Cardiac muscle cell (in vitro differentiated cells and primary cell): ENCODE measurements at regions not wholly inside any gene's neighbourhood (a gene's known extent, or its start where the extent isn't known, plus 50 kb on each side); places are given as distances from the start of the nearest gene placed in this dataset.
"Not testable (repeated sequence)": the region's sequence is repeated elsewhere in the genome, so short reads cannot be mapped to it uniquely, and the experiment has no call there.

ENCODE experiments used
- DNase-seq, 2 donors: peaks; one replicate each; pipeline versions ENCODE4 v3.0.0 to v3.0.0-alpha.2; 2010 to 2017; ENCODE audit warnings: low read depth in 1 of 2, low spot score in 1 of 2
- H3K27ac ChIP-seq: fragments of 200-600 bp; sonication (generic); 2 replicates; pipeline ENCODE4 v1.5.1; 2016
- H3K27me3 ChIP-seq: fragments of 200-600 bp; sonication (generic); 2 replicates; pipeline ENCODE4 v1.6.0; 2016; ENCODE audit warnings: control low read depth
- H3K36me3 ChIP-seq: fragments of 200-600 bp; sonication (generic); 2 replicates; pipeline ENCODE4 v1.5.1; 2016; ENCODE audit warnings: control low read depth
- H3K4me1 ChIP-seq: fragments of 200-600 bp; sonication (generic); 2 replicates; pipeline ENCODE4 v1.8.1; 2017; ENCODE audit warnings: low read depth, mild to moderate bottlenecking, mixed run types
- H3K4me3 ChIP-seq: fragments of 200-600 bp; sonication (generic); 2 replicates; pipeline ENCODE4 v1.5.1; 2016; ENCODE audit warnings: mild to moderate bottlenecking
- H3K9me3 ChIP-seq: fragments of 200-600 bp; sonication (generic); 2 replicates; pipeline ENCODE4 v1.5.1; 2017; ENCODE audit warnings: low read depth, mild to moderate bottlenecking, control low read depth
- TF ChIP-seq, protein P1 (sequence below): IDR thresholded peaks from 2 replicates; pipeline ENCODE4 v1.5.1; 2012; ENCODE audit warnings: low read depth, mild to moderate bottlenecking, low read length

- H3K4me3 ChIP-seq, DNase-seq, H3K27me3 ChIP-seq, H3K36me3 ChIP-seq, H3K4me1 ChIP-seq, H3K27ac ChIP-seq, H3K9me3 ChIP-seq: not testable (repeated sequence)
Observed at GRCh38 chr9:78172610-78173009, 63.3 kb upstream of the CEP78 start.

GRCh38 chr9:78171651-78172050 lies 64.2 kb upstream of the CEP78 start:
- H3K9me3 ChIP-seq, result no peaks in the 10 kb centered on the region
- no peak overlapping the region for H3K4me3 ChIP-seq
- H3K4me1 ChIP-seq, result no peaks in the 10 kb centered on the region
- TF ChIP-seq, protein P1, sequence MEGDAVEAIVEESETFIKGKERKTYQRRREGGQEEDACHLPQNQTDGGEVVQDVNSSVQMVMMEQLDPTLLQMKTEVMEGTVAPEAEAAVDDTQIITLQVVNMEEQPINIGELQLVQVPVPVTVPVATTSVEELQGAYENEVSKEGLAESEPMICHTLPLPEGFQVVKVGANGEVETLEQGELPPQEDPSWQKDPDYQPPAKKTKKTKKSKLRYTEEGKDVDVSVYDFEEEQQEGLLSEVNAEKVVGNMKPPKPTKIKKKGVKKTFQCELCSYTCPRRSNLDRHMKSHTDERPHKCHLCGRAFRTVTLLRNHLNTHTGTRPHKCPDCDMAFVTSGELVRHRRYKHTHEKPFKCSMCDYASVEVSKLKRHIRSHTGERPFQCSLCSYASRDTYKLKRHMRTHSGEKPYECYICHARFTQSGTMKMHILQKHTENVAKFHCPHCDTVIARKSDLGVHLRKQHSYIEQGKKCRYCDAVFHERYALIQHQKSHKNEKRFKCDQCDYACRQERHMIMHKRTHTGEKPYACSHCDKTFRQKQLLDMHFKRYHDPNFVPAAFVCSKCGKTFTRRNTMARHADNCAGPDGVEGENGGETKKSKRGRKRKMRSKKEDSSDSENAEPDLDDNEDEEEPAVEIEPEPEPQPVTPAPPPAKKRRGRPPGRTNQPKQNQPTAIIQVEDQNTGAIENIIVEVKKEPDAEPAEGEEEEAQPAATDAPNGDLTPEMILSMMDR, result no peak
- no peaks in the 10 kb centered on the region for H3K36me3 ChIP-seq
- DNase-seq, result no peak
- H3K27me3 ChIP-seq, result no peaks in the 10 kb centered on the region
- no peak overlapping the region for H3K27ac ChIP-seq

- Histone ChIP-seq H3K36me3 (no peaks in the 10 kb centered on the region), H3K27me3 (no peaks in the 10 kb centered on the region), H3K9me3 (no peaks in the 10 kb centered on the region), H3K4me3 (no peak overlapping the region), H3K27ac (no peak overlapping the region), H3K4me1 (no peaks in the 10 kb centered on the region)
- TF ChIP-seq, protein P1, result no peak
- no peak for DNase-seq
Observed at GRCh38 chr9:78169125-78169524, 66.8 kb upstream of the CEP78 start.

- TF ChIP-seq, protein P1, result no peak
- H3K4me3 ChIP-seq, result no peak overlapping the region
- no peaks in the 10 kb centered on the region for H3K27me3 ChIP-seq
- no peaks in the 10 kb centered on the region for H3K36me3 ChIP-seq
- no peak for DNase-seq
- no peaks in the 10 kb centered on the region for H3K4me1 ChIP-seq
- H3K9me3 ChIP-seq, result no peaks in the 10 kb centered on the region
- no peak overlapping the region for H3K27ac ChIP-seq
Observed at GRCh38 chr9:78167356-78167755, 68.5 kb upstream of the CEP78 start.

DNA sequence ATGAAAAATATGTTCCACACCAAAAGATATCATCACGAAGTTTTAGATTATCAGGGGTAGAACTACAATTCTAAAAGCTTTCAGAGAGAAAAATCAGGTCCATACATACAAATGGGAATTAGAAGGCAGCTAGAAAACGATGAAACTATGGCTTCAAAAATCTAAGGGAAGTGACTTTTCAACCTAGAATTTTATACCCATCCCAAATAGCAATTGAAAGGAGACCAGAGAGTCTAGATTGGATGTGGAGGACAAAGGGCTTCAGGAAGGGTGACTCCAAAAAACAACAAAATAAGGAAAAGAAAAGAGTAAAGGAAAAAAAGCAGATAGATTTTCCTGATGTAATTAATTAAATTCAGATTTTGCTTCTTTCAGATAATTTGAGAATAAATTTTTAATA lies 72.0 kb upstream of the CEP78 start:
- Histone ChIP-seq H3K27me3 (no peaks in the 10 kb centered on the region), H3K36me3 (no peaks in the 10 kb centered on the region), H3K4me3 (no peak overlapping the region), H3K27ac (no peak overlapping the region), H3K4me1 (no peaks in the 10 kb centered on the region), H3K9me3 (no peaks in the 10 kb centered on the region)
- no peak for DNase-seq
- TF ChIP-seq, protein P1, result no peak

- H3K27ac ChIP-seq, result no peak overlapping the region
- H3K27me3 ChIP-seq, result no peaks in the 10 kb centered on the region
- no peaks in the 10 kb centered on the region for H3K4me1 ChIP-seq
- H3K4me3 ChIP-seq, result no peak overlapping the region
- TF ChIP-seq, protein P1, result no peak
- no peaks in the 10 kb centered on the region for H3K36me3 ChIP-seq
- no peaks in the 10 kb centered on the region for H3K9me3 ChIP-seq
- DNase-seq, result peak in 1 of 2 donors; percentile 68
Observed at GRCh38 chr9:78158286-78158685, 77.6 kb upstream of the CEP78 start.
